GM12872 (cell line): ENCODE measurements at regions not wholly inside any gene's neighbourhood (a gene's known extent, or its start where the extent isn't known, plus 50 kb on each side); places are given as distances from the start of the nearest gene placed in this dataset.

ENCODE experiments used
- CTCF ChIP-seq: IDR thresholded peaks from 3 replicates; pipeline ENCODE4 v1.5.1; 2011; ENCODE audit warnings: low read depth, mild to moderate bottlenecking, low read length, moderate library complexity; ENCODE audit not compliant: insufficient read depth

GRCh38 chr7:115505136-115505535, 525.4 kb downstream of the TFEC start:
- no peak for TF ChIP-seq CTCF

GRCh38 chr7:115499956-115500355, 530.6 kb downstream of the TFEC start:
- no peak for TF ChIP-seq CTCF

- TF ChIP-seq CTCF, result no peak
These were observed 534.6 kb downstream of the TFEC start for GRCh38 chr7:115496006-115496405.

- no peak for TF ChIP-seq CTCF
These were observed 535.9 kb downstream of the TFEC start for GRCh38 chr7:115494529-115495147.

DNA sequence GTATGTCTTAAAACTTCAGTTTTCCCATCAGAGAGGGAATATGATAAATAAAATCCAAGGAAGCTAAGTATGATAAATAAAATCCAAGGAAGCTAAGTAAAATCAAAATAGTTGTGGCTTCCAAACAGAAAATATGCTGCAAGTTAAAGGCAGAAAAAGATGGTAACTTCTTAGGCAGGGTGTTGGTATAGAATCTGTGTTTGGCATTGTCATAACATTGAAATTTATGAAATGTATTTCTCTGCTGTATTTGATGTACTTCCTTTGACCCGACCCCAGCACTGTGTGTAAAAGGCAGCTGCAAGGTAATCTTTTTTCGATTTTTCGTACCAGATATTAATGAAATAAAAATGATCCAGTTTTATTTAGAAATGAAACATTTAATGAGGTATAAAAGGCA, 537.2 kb downstream of the TFEC start:
- TF ChIP-seq CTCF, result no peak

DNA sequence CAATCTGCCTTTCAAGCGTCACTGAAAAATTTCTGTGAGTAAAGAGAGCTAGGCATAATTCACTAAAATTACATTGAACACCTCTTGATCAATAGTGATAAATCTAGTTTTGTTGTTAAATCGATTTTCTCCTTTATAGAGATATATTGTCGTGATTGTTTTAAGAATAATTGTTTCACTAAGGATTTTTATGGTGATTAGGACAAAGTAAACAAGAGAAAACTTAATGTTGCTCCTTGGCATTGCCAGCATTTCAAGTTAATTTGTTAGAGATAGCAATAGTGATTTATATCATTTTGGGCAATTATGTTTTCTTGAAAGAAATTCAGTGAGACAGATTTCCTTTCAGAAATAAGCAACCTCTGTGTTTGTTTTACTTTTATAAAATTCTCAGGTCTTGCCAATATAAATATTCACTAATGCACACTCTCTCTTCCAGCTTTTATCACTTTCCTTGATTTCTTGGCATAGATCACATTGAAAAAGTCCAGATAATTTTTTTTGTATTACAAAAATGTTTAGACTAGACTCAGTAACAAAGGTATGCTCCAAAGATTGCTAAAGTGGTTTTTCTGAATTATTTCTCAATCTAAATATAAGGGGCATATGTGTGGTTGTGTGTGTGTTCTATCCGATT, 538.7 kb downstream of the TFEC start:
- TF ChIP-seq CTCF, result no peak

- TF ChIP-seq CTCF, result no peak
These were observed 551.1 kb downstream of the TFEC start for GRCh38 chr7:115479448-115479847.

DNA sequence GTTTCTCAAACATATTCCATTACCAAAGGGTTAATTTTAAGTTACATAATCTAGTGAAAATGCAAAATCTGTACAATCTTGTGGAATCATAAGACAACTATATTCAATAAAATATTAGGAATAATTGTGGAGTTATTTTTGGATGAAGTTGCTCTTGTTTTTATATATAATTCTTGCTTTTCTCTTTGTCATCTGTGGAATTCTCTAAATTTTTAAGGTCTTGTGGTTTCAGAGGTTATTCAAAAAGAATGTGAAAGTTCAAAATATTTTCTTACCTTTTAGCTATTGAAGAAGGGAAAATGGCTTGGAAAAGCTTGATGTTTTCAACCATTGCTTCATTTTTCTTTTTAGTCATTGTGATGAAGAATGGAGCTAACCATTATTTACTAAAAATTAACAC, 552.1 kb downstream of the TFEC start:
- TF ChIP-seq CTCF, result no peak
